Thymus (tissue), 11 donors: ENCODE measurements at regions not wholly inside any gene's neighbourhood (a gene's known extent, or its start where the extent isn't known, plus 50 kb on each side); places are given as distances from the start of the nearest gene placed in this dataset.

Experiments
- DNase-seq, 9 donors: peaks; one replicate each; pipeline ENCODE4 v3.0.0-alpha.2; 2013; ENCODE audit warnings: low spot score in 9 of 9, low read depth in 6 of 9, missing footprints in 1 of 9
- H3K27ac ChIP-seq, 2 donors: one replicate each; pipeline ENCODE4 v1.5.1; 2013; ENCODE audit warnings: control low read depth in 1 of 2, low read depth in 1 of 2, low read length in 1 of 2, mild to moderate bottlenecking in 1 of 2, moderate library complexity in 1 of 2
- H3K27me3 ChIP-seq, 2 donors: one replicate each; pipeline ENCODE4 v1.5.1; 2013; ENCODE audit warnings: low read length in 1 of 2; ENCODE audit not compliant: control insufficient read depth in 2 of 2, insufficient read depth in 1 of 2
- H3K36me3 ChIP-seq, 2 donors: one replicate each; pipeline ENCODE4 v1.5.1; 2013; ENCODE audit warnings: low read length in 1 of 2, mild to moderate bottlenecking in 1 of 2, moderate library complexity in 1 of 2; ENCODE audit not compliant: control insufficient read depth in 2 of 2, insufficient read depth in 2 of 2
- H3K4me1 ChIP-seq, 2 donors: one replicate each; pipeline ENCODE4 v1.5.1; 2013; ENCODE audit warnings: low read length in 2 of 2; ENCODE audit not compliant: control insufficient read depth in 2 of 2, insufficient read depth in 2 of 2
- H3K4me3 ChIP-seq, 2 donors: one replicate each; pipeline ENCODE4 v1.5.1; 2013; ENCODE audit warnings: low read length in 2 of 2, control low read depth in 1 of 2, mild to moderate bottlenecking in 1 of 2
- H3K9me3 ChIP-seq, 2 donors: one replicate each; pipeline ENCODE4 v1.5.1; 2013; ENCODE audit warnings: low read length in 1 of 2, mild to moderate bottlenecking in 1 of 2; ENCODE audit not compliant: control insufficient read depth in 2 of 2, insufficient read depth in 1 of 2
- WGBS: extraction: QIAGEN DNeasy Blood & Tissue Kit; methylation state at CpG from one replicate; pipeline ENCODE4 v1.1.7; 2013; 5-methylcytosine and 5-hydroxymethylcytosine counted together
- donor health status: healthy.

GRCh38 chr6:165012183-165012582, 297.2 kb downstream of the C6orf118 start:
- 88% methylated on average over 4 of the region's 4 CpGs for WGBS
- no peak overlapping the region for H3K27ac ChIP-seq
- DNase-seq, result no peak
- H3K27me3 ChIP-seq, result no peaks in the 10 kb centered on the region
- H3K4me3 ChIP-seq, result no peak overlapping the region
- no peaks in the 10 kb centered on the region for H3K36me3 ChIP-seq
- H3K9me3 ChIP-seq, result no peaks in the 10 kb centered on the region
- H3K4me1 ChIP-seq, result no peaks in the 10 kb centered on the region

- no peak overlapping the region for H3K4me3 ChIP-seq
- no peaks in the 10 kb centered on the region for H3K27me3 ChIP-seq
- no peak overlapping the region for H3K27ac ChIP-seq
- H3K4me1 ChIP-seq, result no peaks in the 10 kb centered on the region
- no peaks in the 10 kb centered on the region for H3K36me3 ChIP-seq
- no peaks in the 10 kb centered on the region for H3K9me3 ChIP-seq
- WGBS, result 81% methylated on average over 5 of the region's 5 CpGs
- DNase-seq, result no peak
Observed at GRCh38 chr6:165010556-165011535, 298.6 kb downstream of the C6orf118 start.

GRCh38 chr6:165008971-165009370, 300.4 kb downstream of the C6orf118 start:
- no peaks in the 10 kb centered on the region for H3K27me3 ChIP-seq
- no peak overlapping the region for H3K4me3 ChIP-seq
- 92% methylated on average over 4 of the region's 4 CpGs for WGBS
- no peaks in the 10 kb centered on the region for H3K9me3 ChIP-seq
- no peak overlapping the region for H3K27ac ChIP-seq
- no peaks in the 10 kb centered on the region for H3K4me1 ChIP-seq
- DNase-seq, result no peak
- H3K36me3 ChIP-seq, result no peaks in the 10 kb centered on the region

GRCh38 chr6:165002866-165003265, 306.5 kb downstream of the C6orf118 start:
- H3K36me3 ChIP-seq, result no peaks in the 10 kb centered on the region
- WGBS, result 85% methylated on average over 11 of the region's 11 CpGs
- peaks cover 2 to 7% of the 10 kb centered on the region in 2 donors for H3K9me3 ChIP-seq
- H3K27me3 ChIP-seq, result no peaks in the 10 kb centered on the region
- no peak for DNase-seq
- H3K4me3 ChIP-seq, result no peak overlapping the region
- H3K4me1 ChIP-seq, result no peaks in the 10 kb centered on the region
- no peak overlapping the region for H3K27ac ChIP-seq

- no peak overlapping the region for H3K4me3 ChIP-seq
- H3K27ac ChIP-seq, result no peak overlapping the region
- H3K9me3 ChIP-seq, result peaks cover 2 to 7% of the 10 kb centered on the region in 2 donors
- WGBS, result 94% methylated on average over 4 of the region's 4 CpGs
- no peak for DNase-seq
- no peaks in the 10 kb centered on the region for H3K27me3 ChIP-seq
- H3K36me3 ChIP-seq, result no peaks in the 10 kb centered on the region
- no peaks in the 10 kb centered on the region for H3K4me1 ChIP-seq
Observed at GRCh38 chr6:165002358-165002757, 307.0 kb downstream of the C6orf118 start.

- WGBS, result 95% methylated on average over 33 of the region's 33 CpGs
Observed at GRCh38 chr6:165001502-165002157, 307.8 kb downstream of the C6orf118 start.

GRCh38 chr6:164998297-164998696, 311.1 kb downstream of the C6orf118 start:
- Histone ChIP-seq H3K27me3 (no peaks in the 10 kb centered on the region), H3K9me3 (peaks cover 2 to 7% of the 10 kb centered on the region in 2 donors), H3K4me3 (no peak overlapping the region), H3K27ac (no peak overlapping the region), H3K36me3 (no peaks in the 10 kb centered on the region), H3K4me1 (no peaks in the 10 kb centered on the region)
- no peak for DNase-seq
- WGBS, result 91% methylated on average over 8 of the region's 8 CpGs

More at GRCh38 chr6:165001502-165002157, 307.8 kb downstream of the C6orf118 start:
- Histone ChIP-seq H3K36me3 (no peaks in the 10 kb centered on the region), H3K4me1 (no peaks in the 10 kb centered on the region), H3K27ac (no peak overlapping the region), H3K9me3 (peaks cover 2 to 7% of the 10 kb centered on the region in 2 donors), H3K4me3 (no peak overlapping the region), H3K27me3 (no peaks in the 10 kb centered on the region)
- DNase-seq, result no peak

- no peak for DNase-seq
- Histone ChIP-seq H3K4me3 (no peak overlapping the region), H3K36me3 (no peaks in the 10 kb centered on the region), H3K4me1 (no peaks in the 10 kb centered on the region), H3K27ac (no peak overlapping the region), H3K9me3 (peaks cover 2 to 5% of the 10 kb centered on the region in 2 donors), H3K27me3 (no peaks in the 10 kb centered on the region)
- 43% methylated on average over 6 of the region's 6 CpGs for WGBS
Observed at GRCh38 chr6:164996838-164997237, 312.6 kb downstream of the C6orf118 start.

- WGBS, result 84% methylated on average over 2 of the region's 2 CpGs
- Histone ChIP-seq H3K4me1 (no peaks in the 10 kb centered on the region), H3K36me3 (no peaks in the 10 kb centered on the region), H3K9me3 (no peaks in the 10 kb centered on the region), H3K27ac (no peak overlapping the region), H3K4me3 (no peak overlapping the region), H3K27me3 (no peaks in the 10 kb centered on the region)
- no peak for DNase-seq
Observed at GRCh38 chr6:164991573-164991972, 317.8 kb downstream of the C6orf118 start.
